SK-N-SH treated with all-trans-retinoic acid at 6 μM for 48 hours (cell line): ENCODE measurements at regions not wholly inside any gene's neighbourhood (a gene's known extent, or its start where the extent isn't known, plus 50 kb on each side); places are given as distances from the start of the nearest gene placed in this dataset.

Experiments used
- ZFP30 ChIP-seq: fragments of 450-650 bp; formaldehyde crosslinking; IDR thresholded peaks from 2 replicates; pipeline ENCODE4 v1.5.0; 2022; ENCODE audit warnings: mild to moderate bottlenecking, moderate library complexity
- TF ChIP-seq, protein P1 (sequence below): fragments of 250-450 bp; sonication (Bioruptor Pico); IDR thresholded peaks from 2 replicates; pipeline ENCODE4 v1.5.1; 2020; ENCODE audit warnings: low read depth, mild to moderate bottlenecking, moderate library complexity

DNA sequence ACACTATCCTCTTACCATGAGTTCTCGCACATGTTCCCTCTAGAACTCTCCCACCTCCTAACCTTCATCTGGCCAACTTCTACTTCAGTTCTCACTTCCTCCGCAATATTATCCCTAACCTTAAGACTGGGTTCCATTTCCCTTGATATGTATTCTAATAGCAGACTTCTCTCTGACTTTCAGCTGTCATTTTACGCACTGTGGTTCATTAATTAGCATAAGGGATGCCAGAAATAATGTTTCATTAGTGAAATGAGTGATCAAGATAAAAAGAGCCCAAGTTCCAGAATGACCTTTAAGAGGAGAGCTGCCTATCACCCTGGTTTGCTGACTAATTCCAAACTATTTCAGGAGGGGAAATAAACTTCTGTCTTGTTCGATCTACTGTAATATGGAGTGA, 108.6 kb upstream of the CCDC150 start:
- TF ChIP-seq, protein P1, sequence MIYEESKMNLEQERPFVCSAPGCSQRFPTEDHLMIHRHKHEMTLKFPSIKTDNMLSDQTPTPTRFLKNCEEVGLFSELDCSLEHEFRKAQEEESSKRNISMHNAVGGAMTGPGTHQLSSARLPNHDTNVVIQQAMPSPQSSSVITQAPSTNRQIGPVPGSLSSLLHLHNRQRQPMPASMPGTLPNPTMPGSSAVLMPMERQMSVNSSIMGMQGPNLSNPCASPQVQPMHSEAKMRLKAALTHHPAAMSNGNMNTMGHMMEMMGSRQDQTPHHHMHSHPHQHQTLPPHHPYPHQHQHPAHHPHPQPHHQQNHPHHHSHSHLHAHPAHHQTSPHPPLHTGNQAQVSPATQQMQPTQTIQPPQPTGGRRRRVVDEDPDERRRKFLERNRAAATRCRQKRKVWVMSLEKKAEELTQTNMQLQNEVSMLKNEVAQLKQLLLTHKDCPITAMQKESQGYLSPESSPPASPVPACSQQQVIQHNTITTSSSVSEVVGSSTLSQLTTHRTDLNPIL, result no peak
- TF ChIP-seq ZFP30 (CRISPR knock-in tag), result no peak
